ENCODE measurements at regions not wholly inside any gene's neighbourhood (a gene's known extent, or its start where the extent isn't known, plus 50 kb on each side); places are given as distances from the start of the nearest gene placed in this dataset.

DNA sequence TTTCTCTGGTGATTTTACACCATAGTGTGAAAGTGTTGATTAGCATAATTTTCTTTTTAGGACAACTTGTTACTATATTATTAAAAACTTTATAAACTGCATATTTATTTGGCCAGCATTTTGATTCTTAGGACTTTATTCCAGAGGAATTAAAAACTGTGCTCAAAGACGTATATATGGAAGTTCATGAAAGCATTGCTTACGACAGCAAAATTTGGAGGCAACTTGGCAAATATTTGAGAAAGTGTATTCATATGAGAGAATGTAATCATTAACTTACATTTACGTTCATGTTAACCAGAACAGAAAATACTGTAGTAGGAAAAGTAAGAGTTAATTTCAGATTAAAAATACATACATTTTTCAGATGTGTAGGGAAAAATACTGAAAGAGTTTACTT is 203.1 kb downstream of the JCAD start:
- TF ChIP-seq, protein P1, sequence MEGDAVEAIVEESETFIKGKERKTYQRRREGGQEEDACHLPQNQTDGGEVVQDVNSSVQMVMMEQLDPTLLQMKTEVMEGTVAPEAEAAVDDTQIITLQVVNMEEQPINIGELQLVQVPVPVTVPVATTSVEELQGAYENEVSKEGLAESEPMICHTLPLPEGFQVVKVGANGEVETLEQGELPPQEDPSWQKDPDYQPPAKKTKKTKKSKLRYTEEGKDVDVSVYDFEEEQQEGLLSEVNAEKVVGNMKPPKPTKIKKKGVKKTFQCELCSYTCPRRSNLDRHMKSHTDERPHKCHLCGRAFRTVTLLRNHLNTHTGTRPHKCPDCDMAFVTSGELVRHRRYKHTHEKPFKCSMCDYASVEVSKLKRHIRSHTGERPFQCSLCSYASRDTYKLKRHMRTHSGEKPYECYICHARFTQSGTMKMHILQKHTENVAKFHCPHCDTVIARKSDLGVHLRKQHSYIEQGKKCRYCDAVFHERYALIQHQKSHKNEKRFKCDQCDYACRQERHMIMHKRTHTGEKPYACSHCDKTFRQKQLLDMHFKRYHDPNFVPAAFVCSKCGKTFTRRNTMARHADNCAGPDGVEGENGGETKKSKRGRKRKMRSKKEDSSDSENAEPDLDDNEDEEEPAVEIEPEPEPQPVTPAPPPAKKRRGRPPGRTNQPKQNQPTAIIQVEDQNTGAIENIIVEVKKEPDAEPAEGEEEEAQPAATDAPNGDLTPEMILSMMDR (tag by site-specific recombination; IDR thresholded peaks at IDR 0.05) = no peak
- TF ChIP-seq IKZF3 (tag by site-specific recombination; IDR thresholded peaks at IDR 0.05) (no peak), ZNF221 (tag by site-specific recombination; IDR thresholded peaks at IDR 0.05; ENCODE audit: borderline replicate concordance) (no peak), ZNF175 (tag by site-specific recombination; IDR thresholded peaks at IDR 0.05) (no peak), ZNF629 (tag by site-specific recombination; IDR thresholded peaks at IDR 0.05) (no peak)
- TF ChIP-seq, protein P2, sequence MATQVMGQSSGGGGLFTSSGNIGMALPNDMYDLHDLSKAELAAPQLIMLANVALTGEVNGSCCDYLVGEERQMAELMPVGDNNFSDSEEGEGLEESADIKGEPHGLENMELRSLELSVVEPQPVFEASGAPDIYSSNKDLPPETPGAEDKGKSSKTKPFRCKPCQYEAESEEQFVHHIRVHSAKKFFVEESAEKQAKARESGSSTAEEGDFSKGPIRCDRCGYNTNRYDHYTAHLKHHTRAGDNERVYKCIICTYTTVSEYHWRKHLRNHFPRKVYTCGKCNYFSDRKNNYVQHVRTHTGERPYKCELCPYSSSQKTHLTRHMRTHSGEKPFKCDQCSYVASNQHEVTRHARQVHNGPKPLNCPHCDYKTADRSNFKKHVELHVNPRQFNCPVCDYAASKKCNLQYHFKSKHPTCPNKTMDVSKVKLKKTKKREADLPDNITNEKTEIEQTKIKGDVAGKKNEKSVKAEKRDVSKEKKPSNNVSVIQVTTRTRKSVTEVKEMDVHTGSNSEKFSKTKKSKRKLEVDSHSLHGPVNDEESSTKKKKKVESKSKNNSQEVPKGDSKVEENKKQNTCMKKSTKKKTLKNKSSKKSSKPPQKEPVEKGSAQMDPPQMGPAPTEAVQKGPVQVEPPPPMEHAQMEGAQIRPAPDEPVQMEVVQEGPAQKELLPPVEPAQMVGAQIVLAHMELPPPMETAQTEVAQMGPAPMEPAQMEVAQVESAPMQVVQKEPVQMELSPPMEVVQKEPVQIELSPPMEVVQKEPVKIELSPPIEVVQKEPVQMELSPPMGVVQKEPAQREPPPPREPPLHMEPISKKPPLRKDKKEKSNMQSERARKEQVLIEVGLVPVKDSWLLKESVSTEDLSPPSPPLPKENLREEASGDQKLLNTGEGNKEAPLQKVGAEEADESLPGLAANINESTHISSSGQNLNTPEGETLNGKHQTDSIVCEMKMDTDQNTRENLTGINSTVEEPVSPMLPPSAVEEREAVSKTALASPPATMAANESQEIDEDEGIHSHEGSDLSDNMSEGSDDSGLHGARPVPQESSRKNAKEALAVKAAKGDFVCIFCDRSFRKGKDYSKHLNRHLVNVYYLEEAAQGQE (tag by site-specific recombination; IDR thresholded peaks at IDR 0.05) = no peak
- TF ChIP-seq, protein P3, sequence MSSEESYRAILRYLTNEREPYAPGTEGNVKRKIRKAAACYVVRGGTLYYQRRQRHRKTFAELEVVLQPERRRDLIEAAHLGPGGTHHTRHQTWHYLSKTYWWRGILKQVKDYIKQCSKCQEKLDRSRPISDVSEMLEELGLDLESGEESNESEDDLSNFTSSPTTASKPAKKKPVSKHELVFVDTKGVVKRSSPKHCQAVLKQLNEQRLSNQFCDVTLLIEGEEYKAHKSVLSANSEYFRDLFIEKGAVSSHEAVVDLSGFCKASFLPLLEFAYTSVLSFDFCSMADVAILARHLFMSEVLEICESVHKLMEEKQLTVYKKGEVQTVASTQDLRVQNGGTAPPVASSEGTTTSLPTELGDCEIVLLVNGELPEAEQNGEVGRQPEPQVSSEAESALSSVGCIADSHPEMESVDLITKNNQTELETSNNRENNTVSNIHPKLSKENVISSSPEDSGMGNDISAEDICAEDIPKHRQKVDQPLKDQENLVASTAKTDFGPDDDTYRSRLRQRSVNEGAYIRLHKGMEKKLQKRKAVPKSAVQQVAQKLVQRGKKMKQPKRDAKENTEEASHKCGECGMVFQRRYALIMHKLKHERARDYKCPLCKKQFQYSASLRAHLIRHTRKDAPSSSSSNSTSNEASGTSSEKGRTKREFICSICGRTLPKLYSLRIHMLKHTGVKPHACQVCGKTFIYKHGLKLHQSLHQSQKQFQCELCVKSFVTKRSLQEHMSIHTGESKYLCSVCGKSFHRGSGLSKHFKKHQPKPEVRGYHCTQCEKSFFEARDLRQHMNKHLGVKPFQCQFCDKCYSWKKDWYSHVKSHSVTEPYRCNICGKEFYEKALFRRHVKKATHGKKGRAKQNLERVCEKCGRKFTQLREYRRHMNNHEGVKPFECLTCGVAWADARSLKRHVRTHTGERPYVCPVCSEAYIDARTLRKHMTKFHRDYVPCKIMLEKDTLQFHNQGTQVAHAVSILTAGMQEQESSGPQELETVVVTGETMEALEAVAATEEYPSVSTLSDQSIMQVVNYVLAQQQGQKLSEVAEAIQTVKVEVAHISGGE (tag by site-specific recombination; conservative IDR thresholded peaks at IDR 0.05; ENCODE audit: low read depth) = no peak
